Smooth muscle cell of the brain vasculature (primary cell): ENCODE measurements at regions not wholly inside any gene's neighbourhood (a gene's known extent, or its start where the extent isn't known, plus 50 kb on each side); places are given as distances from the start of the nearest gene placed in this dataset.
A peak's percentile ranks its signal among the peaks of the same experiment; 100 is the strongest.
"Not testable (repeated sequence)": the region's sequence is repeated elsewhere in the genome, so short reads cannot be mapped to it uniquely, and the experiment has no call there.

Source experiments
- DNase-seq: peaks from one replicate; pipeline ENCODE4 v3.0.0-alpha.2; 2012; ENCODE audit warnings: low read depth, low spot score

GRCh38 chr1:189686288-189686687, 791.4 kb downstream of the BRINP3 start:
- DNase-seq, result no peak

- DNase-seq, result no peak
Measured at GRCh38 chr1:189693140-189693539, 784.5 kb downstream of the BRINP3 start.

- no peak for DNase-seq
Measured at GRCh38 chr1:189696297-189696696, 781.4 kb downstream of the BRINP3 start.

DNA sequence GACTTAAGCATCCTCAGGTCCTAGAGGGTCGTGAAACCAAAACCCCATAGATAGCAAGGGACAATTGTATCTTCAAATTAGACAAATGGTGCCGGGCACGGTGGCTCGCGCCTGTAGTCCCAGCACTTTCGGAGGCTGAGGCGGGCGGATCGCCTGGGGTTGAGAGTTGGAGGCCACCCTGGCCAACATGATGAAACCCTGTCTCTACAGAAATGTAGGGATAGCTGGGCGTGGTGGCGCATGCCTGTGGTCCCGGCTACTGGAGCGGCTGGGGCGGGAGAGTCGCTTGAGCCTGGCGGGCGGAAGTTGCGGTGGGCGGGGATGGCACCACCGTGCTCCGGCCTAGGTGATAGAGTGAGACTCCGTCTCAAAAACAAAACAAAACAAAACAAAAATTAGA, 780.6 kb downstream of the BRINP3 start:
- DNase-seq, result no peak

GRCh38 chr1:189701606-189702005, 776.1 kb downstream of the BRINP3 start:
- DNase-seq, result no peak

DNA sequence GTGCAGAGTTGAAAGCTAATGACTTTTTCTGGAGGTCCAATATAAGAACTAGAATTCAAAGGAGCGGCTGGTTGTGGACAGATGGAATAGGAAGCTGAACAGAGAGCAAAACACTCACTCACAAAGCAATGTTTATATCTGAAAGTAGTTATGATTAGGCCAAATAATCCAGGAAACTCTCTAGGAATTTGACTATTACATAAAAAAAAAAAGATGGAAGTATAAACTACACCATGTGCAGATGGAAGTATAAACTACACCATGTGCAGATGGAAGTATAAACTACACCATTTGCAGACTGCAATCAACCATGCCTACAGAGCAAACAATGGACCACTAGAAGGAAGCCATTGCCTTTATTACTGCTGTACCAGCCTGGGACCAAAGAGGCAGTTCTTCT, 771.1 kb downstream of the BRINP3 start:
- no peak for DNase-seq

GRCh38 chr1:189708674-189709073, 769.0 kb downstream of the BRINP3 start:
- DNase-seq, result no peak

GRCh38 chr1:189718147-189718795, 759.4 kb downstream of the BRINP3 start:
- DNase-seq, result not testable (repeated sequence)

GRCh38 chr1:189726806-189727205, 750.9 kb downstream of the BRINP3 start:
- DNase-seq, result no peak

- DNase-seq, result no peak
Measured at GRCh38 chr1:189751311-189751710, 726.4 kb downstream of the BRINP3 start.

DNA sequence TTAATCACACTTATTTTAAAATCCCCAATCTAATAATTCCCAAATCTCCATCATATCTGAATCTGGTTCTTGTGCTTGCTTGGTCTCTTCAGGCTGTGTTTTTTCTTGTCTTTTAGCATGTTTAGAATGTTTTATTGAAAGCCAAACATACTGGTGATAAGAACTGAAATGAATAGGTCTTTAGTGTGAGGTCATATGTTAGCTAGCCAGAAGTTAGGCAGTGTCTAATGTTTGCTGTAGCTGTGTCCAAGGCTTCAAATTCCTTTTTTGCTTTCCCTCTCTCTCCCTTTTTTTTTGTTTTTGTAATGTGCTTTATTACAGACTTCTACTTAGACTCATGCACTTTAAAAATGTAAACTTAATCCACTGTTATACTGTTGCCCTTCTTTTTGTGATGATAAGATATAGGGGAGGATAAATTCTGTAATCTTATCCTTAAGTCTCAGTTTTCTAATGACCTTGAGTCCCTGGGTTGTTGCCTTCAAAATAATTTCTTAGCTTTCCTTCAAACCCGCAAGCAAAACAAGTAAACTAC, 725.1 kb downstream of the BRINP3 start:
- no peak for DNase-seq

DNA sequence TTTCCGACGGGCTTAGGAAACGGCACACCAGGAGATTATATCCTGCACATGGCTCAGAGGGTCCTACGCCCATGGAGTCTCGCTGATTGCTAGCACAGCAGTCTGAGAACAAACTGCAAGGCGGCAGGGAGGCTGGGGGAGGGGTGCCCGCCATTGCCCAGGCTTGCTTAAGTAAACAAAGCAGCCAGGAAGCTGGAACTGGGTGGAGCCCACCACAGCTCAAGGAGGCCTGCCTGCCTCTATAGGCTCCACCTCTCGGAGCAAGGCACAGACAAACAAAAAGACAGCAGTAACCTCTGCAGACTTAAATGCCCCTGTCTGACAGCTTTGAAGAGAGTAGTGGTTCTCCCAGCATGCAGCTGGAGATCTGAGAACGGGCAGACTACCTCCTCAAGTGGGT, 722.6 kb downstream of the BRINP3 start:
- not testable (repeated sequence) for DNase-seq

DNA sequence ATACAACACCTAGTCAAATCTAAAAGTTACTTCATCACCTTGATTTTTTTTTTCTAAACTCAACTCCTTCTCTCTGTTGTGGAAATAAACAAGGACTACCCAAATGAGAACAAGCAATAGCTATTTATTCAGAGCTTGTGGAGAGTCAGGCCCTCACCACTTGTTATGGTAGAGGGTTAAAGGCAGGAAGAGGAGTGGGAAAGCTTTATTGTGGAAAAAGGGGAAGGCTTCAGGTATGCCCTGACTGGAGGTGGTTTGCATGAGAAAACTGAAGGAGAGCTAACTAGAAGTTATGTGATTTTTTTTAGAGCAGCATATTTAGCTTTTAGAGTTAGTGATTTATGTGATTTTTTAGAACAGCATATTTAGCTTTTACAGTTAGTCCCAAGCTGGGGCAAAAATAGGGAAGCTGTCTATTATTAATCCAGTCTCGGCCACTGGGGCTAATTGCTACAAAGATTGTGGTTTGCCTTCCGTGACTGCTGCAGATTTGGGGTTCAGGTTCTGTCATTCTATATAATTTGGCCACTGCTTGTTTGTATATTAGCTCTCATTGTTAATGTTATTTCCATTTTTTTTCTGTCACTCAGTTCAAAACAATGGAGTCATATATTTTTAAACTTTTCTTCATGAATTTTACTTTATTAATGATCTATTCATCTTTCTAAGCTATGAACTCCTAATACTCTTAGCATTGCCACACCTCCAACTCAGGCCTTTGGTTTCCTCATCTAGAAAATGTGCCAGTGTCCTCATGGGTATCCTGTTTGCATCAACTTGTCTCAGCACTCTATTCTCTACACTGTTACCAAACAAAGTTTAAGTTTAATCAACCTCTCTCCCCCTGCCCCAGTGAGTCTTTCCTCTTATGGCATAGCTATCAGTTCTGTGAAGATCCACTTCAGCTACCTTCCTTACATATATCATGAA, 713.0 kb downstream of the BRINP3 start:
- DNase-seq, result no peak

DNA sequence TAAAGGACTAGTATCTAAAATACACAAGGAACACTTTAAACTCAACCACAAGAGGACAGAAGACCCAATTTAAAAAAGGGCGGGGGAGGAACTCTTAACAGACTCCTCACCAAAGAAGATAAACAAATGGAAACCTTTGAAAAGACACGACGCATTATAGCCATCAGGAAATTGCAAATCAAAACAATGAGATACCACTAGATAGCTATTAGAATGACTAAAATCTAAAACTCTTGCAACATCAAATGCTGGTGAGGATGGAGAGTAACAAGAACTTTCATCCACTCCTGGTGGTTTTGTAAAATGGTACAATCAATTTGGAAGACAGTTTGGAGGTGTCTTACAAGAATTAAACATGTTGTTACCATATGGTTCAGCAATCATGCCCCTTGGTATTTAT, 708.2 kb downstream of the BRINP3 start:
- DNase-seq, result no peak

- no peak for DNase-seq
Measured at GRCh38 chr1:189774721-189775287, 702.9 kb downstream of the BRINP3 start.

- DNase-seq, result peak; percentile 3
Measured at GRCh38 chr1:189775343-189775742, 702.3 kb downstream of the BRINP3 start.

GRCh38 chr1:189779034-189779433, 698.6 kb downstream of the BRINP3 start:
- no peak for DNase-seq

- DNase-seq, result no peak
Measured at GRCh38 chr1:189782295-189782694, 695.4 kb downstream of the BRINP3 start.

DNA sequence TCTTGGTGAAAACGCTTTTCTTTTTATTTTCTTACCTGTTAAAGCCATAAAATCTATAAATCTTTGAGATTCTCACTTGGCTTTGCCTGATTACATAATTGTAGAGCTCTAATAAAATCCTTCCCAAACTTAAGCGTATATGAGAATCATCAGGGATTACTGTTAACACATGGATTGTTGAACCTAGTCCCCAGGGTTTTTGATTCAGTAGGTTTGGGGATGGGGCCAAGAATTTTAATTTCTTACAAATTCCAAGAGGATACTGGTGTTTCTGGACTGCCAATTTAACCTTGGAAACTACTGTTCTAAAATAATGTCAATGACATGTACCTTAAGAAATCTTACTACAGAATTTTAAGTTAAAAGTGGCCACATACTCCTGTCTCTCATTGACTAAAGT, 694.2 kb downstream of the BRINP3 start:
- no peak for DNase-seq

- DNase-seq, result no peak
Measured at GRCh38 chr1:189786761-189787160, 690.9 kb downstream of the BRINP3 start.

- no peak for DNase-seq
Measured at GRCh38 chr1:189787201-189787600, 690.5 kb downstream of the BRINP3 start.

DNA sequence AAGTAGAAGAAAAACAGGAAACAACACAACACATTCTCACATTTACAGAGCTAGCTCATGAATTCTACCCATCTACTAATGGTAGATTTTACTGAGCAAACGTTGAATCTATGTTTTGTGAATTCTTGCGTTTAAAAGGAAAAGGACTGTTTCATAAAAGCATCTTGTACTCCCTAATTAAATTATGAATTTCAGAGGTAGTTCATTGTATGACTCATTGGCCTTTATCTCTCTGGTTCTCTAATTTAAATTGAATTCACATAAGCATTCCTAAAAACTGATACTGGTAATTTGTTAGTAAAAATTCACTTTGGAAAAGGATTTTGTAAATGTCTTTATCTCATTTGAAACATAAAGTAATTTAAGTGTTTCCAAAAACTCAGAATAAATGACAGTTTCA, 687.3 kb downstream of the BRINP3 start:
- DNase-seq, result no peak
